ENCODE measurements at regions not wholly inside any gene's neighbourhood (a gene's known extent, or its start where the extent isn't known, plus 50 kb on each side); places are given as distances from the start of the nearest gene placed in this dataset.
"Not testable (repeated sequence)": the region's sequence is repeated elsewhere in the genome, so short reads cannot be mapped to it uniquely, and the experiment has no call there.

GRCh38 chr20:29762620-29763019 lies 1494.8 kb upstream of the DEFB115 start:
- no peak for DNase-seq (ENCODE audit: low read depth in 4 of 4, low spot score in 1 of 4)

- DNase-seq (ENCODE audit: low read depth in 4 of 4, low spot score in 1 of 4): no peak
Measured at GRCh38 chr20:29763821-29764511, 1493.5 kb upstream of the DEFB115 start.

- DNase-seq (ENCODE audit: low read depth in 4 of 4, low spot score in 1 of 4): peak in 1 of 4 experiments; percentile 20
Measured at GRCh38 chr20:29764922-29765610, 1492.4 kb upstream of the DEFB115 start.

- not testable (repeated sequence) for DNase-seq (ENCODE audit: low read depth in 4 of 4, low spot score in 1 of 4)
Measured at GRCh38 chr20:29778033-29778432, 1479.4 kb upstream of the DEFB115 start.

- DNase-seq (ENCODE audit: low read depth in 4 of 4, low spot score in 1 of 4): not testable (repeated sequence)
Measured at GRCh38 chr20:29781217-29781616, 1476.2 kb upstream of the DEFB115 start.

GRCh38 chr20:29781891-29782290 lies 1475.6 kb upstream of the DEFB115 start:
- not testable (repeated sequence) for DNase-seq (ENCODE audit: low read depth in 4 of 4, low spot score in 1 of 4)

GRCh38 chr20:29787456-29787855 lies 1470.0 kb upstream of the DEFB115 start:
- not testable (repeated sequence) for DNase-seq (ENCODE audit: low read depth in 4 of 4, low spot score in 1 of 4)

GRCh38 chr20:29790510-29790909 lies 1467.0 kb upstream of the DEFB115 start:
- no peak for DNase-seq (ENCODE audit: low read depth in 4 of 4, low spot score in 1 of 4)

GRCh38 chr20:29831508-29831907 lies 1426.0 kb upstream of the DEFB115 start:
- not testable (repeated sequence) for DNase-seq (ENCODE audit: low read depth in 4 of 4, low spot score in 1 of 4)

GRCh38 chr20:29868014-29868413 lies 1389.5 kb upstream of the DEFB115 start:
- DNase-seq (ENCODE audit: low read depth in 4 of 4, low spot score in 1 of 4): not testable (repeated sequence)

GRCh38 chr20:29868688-29869087 lies 1388.8 kb upstream of the DEFB115 start:
- not testable (repeated sequence) for DNase-seq (ENCODE audit: low read depth in 4 of 4, low spot score in 1 of 4)

- DNase-seq (ENCODE audit: low read depth in 4 of 4, low spot score in 1 of 4): not testable (repeated sequence)
Measured at GRCh38 chr20:29871816-29872215, 1385.6 kb upstream of the DEFB115 start.

- no peak for DNase-seq (ENCODE audit: low read depth in 4 of 4, low spot score in 1 of 4)
Measured at GRCh38 chr20:29873946-29874345, 1383.5 kb upstream of the DEFB115 start.

GRCh38 chr20:29874476-29875202 lies 1382.8 kb upstream of the DEFB115 start:
- no peak for DNase-seq (ENCODE audit: low read depth in 4 of 4, low spot score in 1 of 4)

- not testable (repeated sequence) for DNase-seq (ENCODE audit: low read depth in 4 of 4, low spot score in 1 of 4)
Measured at GRCh38 chr20:29875321-29876083, 1382.0 kb upstream of the DEFB115 start.

- DNase-seq (ENCODE audit: low read depth in 4 of 4, low spot score in 1 of 4): not testable (repeated sequence)
Measured at GRCh38 chr20:29876084-29876910, 1381.2 kb upstream of the DEFB115 start.

- DNase-seq (ENCODE audit: low read depth in 4 of 4, low spot score in 1 of 4): no peak
Measured at GRCh38 chr20:29876911-29877285, 1380.6 kb upstream of the DEFB115 start.

- DNase-seq (ENCODE audit: low read depth in 4 of 4, low spot score in 1 of 4): not testable (repeated sequence)
Measured at GRCh38 chr20:29877411-29878280, 1379.8 kb upstream of the DEFB115 start.

- no peak for DNase-seq (ENCODE audit: low read depth in 4 of 4, low spot score in 1 of 4)
Measured at GRCh38 chr20:29878281-29878741, 1379.2 kb upstream of the DEFB115 start.

Data from stimulated activated CD4-positive, alpha-beta T cell treated with anti-CD3 and anti-CD28 coated beads, Interleukin-1b, Interleukin-23, amount 100 ng/mL, for 24 hours (primary cell).